H1 (cell line): ENCODE measurements at regions not wholly inside any gene's neighbourhood (a gene's known extent, or its start where the extent isn't known, plus 50 kb on each side); places are given as distances from the start of the nearest gene placed in this dataset.

Experiments used
- CTCF ChIA-PET: fragments of 300-600 bp; sonication (Branson Sonifier 250); formaldehyde crosslinking; loops from one replicate; lab custom pipeline; 2021; ENCODE audit not compliant: partially characterized antibody; lab: Charles Lee
- POLR2A ChIA-PET: fragments of 300-600 bp; sonication (Branson Sonifier 250); formaldehyde crosslinking; loops from one replicate; lab custom pipeline; 2021; ENCODE audit warnings: inconsistent platforms; ENCODE audit not compliant: partially characterized antibody; lab: Charles Lee
- DNase-seq, 2 experiments: peaks; one replicate each; pipeline versions ENCODE4 v3.0.0 to v3.0.0-alpha.2; 2010 to 2022; ENCODE audit warnings: low spot score in 2 of 2, low read depth in 1 of 2, mixed read lengths in 1 of 2
- FAIRE-seq: peaks from 2 replicates; lab custom pipeline; 2011; peaks lifted over from hg19 to GRCh38; lab: Jason Lieb, UNC
- H2AFZ ChIP-seq: 2 replicates; pipeline ENCODE4 v1.8.1; 2012; ENCODE audit warnings: low read length, inconsistent platforms
- H2AK5ac ChIP-seq: 2 replicates; pipeline ENCODE4 v1.6.1; 2013; ENCODE audit warnings: low read depth, low read length
- H2BK120ac ChIP-seq: replicated peaks from 2 replicates; pipeline ENCODE3; 2013; ENCODE audit warnings: low read depth, low read length, inconsistent platforms
- H2BK12ac ChIP-seq: 2 replicates; pipeline ENCODE4 v1.6.1; 2013; ENCODE audit warnings: low read depth, low read length
- H2BK15ac ChIP-seq: 2 replicates; pipeline ENCODE4 v1.6.1; 2013; ENCODE audit warnings: low read length
- H2BK20ac ChIP-seq: 2 replicates; pipeline ENCODE4 v1.6.1; 2013; ENCODE audit warnings: low read length
- H2BK5ac ChIP-seq: 2 replicates; pipeline ENCODE4 v1.6.1; 2013; ENCODE audit warnings: low read depth, low read length
- H3K14ac ChIP-seq: 2 replicates; pipeline ENCODE4 v1.6.1; 2013; ENCODE audit warnings: inconsistent platforms; ENCODE audit not compliant: insufficient read length
- H3K18ac ChIP-seq: 2 replicates; pipeline ENCODE4 v1.6.1; 2013; ENCODE audit warnings: low read length; ENCODE audit errors: extremely low read depth
- H3K23ac ChIP-seq: 2 replicates; pipeline ENCODE4 v1.6.1; 2013; ENCODE audit warnings: inconsistent platforms; ENCODE audit not compliant: insufficient read length
- H3K23me2 ChIP-seq: 2 replicates; pipeline ENCODE4 v1.6.1; 2013; ENCODE audit warnings: low read depth, low read length
- H3K27ac ChIP-seq: 2 replicates; pipeline ENCODE4 v1.6.1; 2011; ENCODE audit warnings: low read depth, low read length, inconsistent platforms
- H3K27me3 ChIP-seq, 4 experiments: replicated peaks in 1 of 4; 1 replicate in 1 of 4; 2 replicates in 3 of 4; pipeline versions ENCODE4 v1.6.1 to v1.8.1; 2011 to 2013; ENCODE audit warnings: low read length in 3 of 4, mild to moderate bottlenecking in 3 of 4, inconsistent platforms in 2 of 4, mixed read lengths in 2 of 4, moderate library complexity in 1 of 4; ENCODE audit not compliant: control insufficient read depth in 3 of 4, insufficient read depth in 3 of 4; ENCODE audit errors: extremely low read depth in 1 of 4
- H3K36me3 ChIP-seq, 4 experiments: 2 replicates each; pipeline versions ENCODE4 v1.6.1 to v1.8.1; 2011 to 2013; ENCODE audit warnings: mild to moderate bottlenecking in 4 of 4, low read length in 3 of 4, moderate library complexity in 2 of 4, control low read depth in 1 of 4, inconsistent platforms in 1 of 4; ENCODE audit not compliant: insufficient read depth in 4 of 4, control insufficient read depth in 2 of 4
- H3K4ac ChIP-seq: replicated peaks from 2 replicates; pipeline ENCODE3; 2013; ENCODE audit warnings: low read length, low read depth, mixed read lengths, inconsistent platforms; ENCODE audit not compliant: insufficient read length
- H3K4me1 ChIP-seq, 4 experiments: replicated peaks in 1 of 4; 1 replicate in 1 of 4; 2 replicates in 3 of 4; pipeline versions ENCODE4 v1.6.1 to v1.8.1; 2011 to 2013; ENCODE audit warnings: low read length in 3 of 4, inconsistent platforms in 2 of 4, mixed read lengths in 1 of 4; ENCODE audit not compliant: insufficient read depth in 4 of 4, control insufficient read depth in 3 of 4
- H3K4me2 ChIP-seq, 2 experiments: 2 replicates each; pipeline versions ENCODE4 v1.6.1 to v1.8.1; 2011 to 2013; ENCODE audit warnings: low read depth in 2 of 2, low read length in 2 of 2, control low read depth in 1 of 2, inconsistent platforms in 1 of 2, mild to moderate bottlenecking in 1 of 2; ENCODE audit not compliant: insufficient read depth in 1 of 2
- H3K4me3 ChIP-seq, 4 experiments: fragments of 200-600, 300-600 bp in 1 of 4; sonication (generic), shearing (Covaris generic), sonication (Bioruptor Twin) in 1 of 4; 2 replicates each; pipeline versions ENCODE4 v1.5.1 to v1.8.1; 2011 to 2016; ENCODE audit warnings: low read length in 4 of 4, low read depth in 3 of 4, control low read depth in 2 of 4, inconsistent platforms in 2 of 4, mild to moderate bottlenecking in 2 of 4, mixed read lengths in 1 of 4, moderate library complexity in 1 of 4; ENCODE audit not compliant: insufficient read depth in 2 of 4; ENCODE audit errors: extremely low read depth in 1 of 4
- H3K56ac ChIP-seq: replicated peaks from 2 replicates; pipeline ENCODE3; 2013; ENCODE audit warnings: low read depth, mild to moderate bottlenecking, mixed read lengths, low read length, inconsistent platforms; ENCODE audit not compliant: insufficient read length
- H3K79me1 ChIP-seq: 2 replicates; pipeline ENCODE4 v1.6.1; 2013; ENCODE audit warnings: low read depth, low read length, control low read depth
- H3K79me2 ChIP-seq, 2 experiments: 2 replicates each; pipeline versions ENCODE4 v1.6.1 to v1.8.1; 2012 to 2013; ENCODE audit warnings: low read length in 2 of 2, mild to moderate bottlenecking in 2 of 2, inconsistent platforms in 1 of 2; ENCODE audit not compliant: insufficient read depth in 2 of 2, control insufficient read depth in 1 of 2
- H3K9ac ChIP-seq, 4 experiments: replicated peaks in 1 of 4; 1 replicate in 1 of 4; 2 replicates in 3 of 4; pipeline versions ENCODE4 v1.6.1 to v1.8.1; 2011 to 2013; ENCODE audit warnings: low read depth in 3 of 4, low read length in 3 of 4, control low read depth in 2 of 4, mild to moderate bottlenecking in 2 of 4, moderate library complexity in 2 of 4, inconsistent platforms in 1 of 4; ENCODE audit errors: extremely low read depth in 1 of 4
- H3K9me3 ChIP-seq, 2 experiments: 2 replicates each; pipeline versions ENCODE4 v1.6.1 to v1.8.1; 2012 to 2013; ENCODE audit warnings: mild to moderate bottlenecking in 2 of 2, moderate library complexity in 2 of 2, control low read depth in 1 of 2, inconsistent platforms in 1 of 2, low read depth in 1 of 2, low read length in 1 of 2, mixed read lengths in 1 of 2; ENCODE audit not compliant: insufficient read depth in 2 of 2
- H4K20me1 ChIP-seq, 2 experiments: replicated peaks in 1 of 2; 2 replicates each; pipeline versions ENCODE3 to v1.8.1; 2011 to 2013; ENCODE audit warnings: inconsistent platforms in 2 of 2, low read length in 2 of 2, mild to moderate bottlenecking in 1 of 2; ENCODE audit not compliant: insufficient read depth in 2 of 2, control insufficient read depth in 1 of 2
- H4K5ac ChIP-seq: 2 replicates; pipeline ENCODE4 v1.6.1; 2013; ENCODE audit warnings: low read length, low read depth, mixed read lengths, inconsistent platforms; ENCODE audit not compliant: insufficient read length
- H4K8ac ChIP-seq: 2 replicates; pipeline ENCODE4 v1.8.0; 2013; ENCODE audit warnings: mild to moderate bottlenecking, moderate library complexity, low read length, inconsistent platforms; ENCODE audit not compliant: insufficient read depth; ENCODE audit errors: extremely low read depth
- H4K91ac ChIP-seq: replicated peaks from 2 replicates; pipeline ENCODE3; 2013; ENCODE audit warnings: low read length, mixed read lengths, inconsistent platforms; ENCODE audit not compliant: insufficient read length
- ASH2L ChIP-seq: fragments of 200-600, 300-600 bp; sonication (generic); IDR thresholded peaks from one replicate; pipeline ENCODE4 v1.7.1; 2017; ENCODE audit warnings: low read length
- BACH1 ChIP-seq: IDR thresholded peaks from 2 replicates; pipeline ENCODE4 v1.6.1; 2012; ENCODE audit warnings: low read length, improper control_type of control experiment
- BCL11A ChIP-seq, 2 experiments: IDR thresholded peaks; one replicate each; pipeline ENCODE4 v1.6.1; 2011; ENCODE audit warnings: low read depth in 2 of 2, low read length in 2 of 2, mild to moderate bottlenecking in 2 of 2
- CEBPB ChIP-seq: IDR thresholded peaks from 2 replicates; pipeline ENCODE4 v1.6.1; 2012; ENCODE audit warnings: low read depth, low read length
- CREB1 ChIP-seq: IDR thresholded peaks from 2 replicates; pipeline ENCODE4 v1.6.1; 2012; ENCODE audit warnings: inconsistent platforms
- EP300 ChIP-seq, 2 experiments: IDR thresholded peaks; 1 replicate in 1 of 2; 2 replicates in 1 of 2; pipeline ENCODE4 v1.6.1; 2011 to 2012; ENCODE audit warnings: low read depth in 2 of 2, low read length in 2 of 2, mild to moderate bottlenecking in 2 of 2, borderline replicate concordance in 1 of 2, inconsistent platforms in 1 of 2, moderate library complexity in 1 of 2
- HDAC2 ChIP-seq, 2 experiments: fragments of 300-600 bp in 1 of 2; sonication (generic) in 1 of 2; IDR thresholded peaks; 2 replicates each; pipeline ENCODE4 v1.6.1; 2011 to 2012; ENCODE audit warnings: low read depth in 2 of 2, low read length in 2 of 2, mild to moderate bottlenecking in 2 of 2, moderate library complexity in 2 of 2, borderline replicate concordance in 1 of 2, inconsistent platforms in 1 of 2
- HDAC6 ChIP-seq: IDR thresholded peaks from one replicate; pipeline ENCODE4 v1.7.1; 2012; ENCODE audit warnings: low read depth, mild to moderate bottlenecking, inconsistent platforms, low read length, moderate library complexity
- NRF1 ChIP-seq: IDR thresholded peaks from 2 replicates; pipeline ENCODE4 v1.6.1; 2011; ENCODE audit warnings: mild to moderate bottlenecking, low read depth, low read length, improper control_type of control experiment
- SIRT6 ChIP-seq: IDR thresholded peaks from one replicate; pipeline ENCODE4 v1.7.1; 2012; ENCODE audit warnings: low read length, inconsistent platforms
- SP2 ChIP-seq: IDR thresholded peaks from 2 replicates; pipeline ENCODE4 v1.6.1; 2012; ENCODE audit warnings: mild to moderate bottlenecking, low read length, inconsistent platforms
- SP4 ChIP-seq: IDR thresholded peaks from 2 replicates; pipeline ENCODE4 v1.6.1; 2012; ENCODE audit warnings: low read length, inconsistent platforms
- TBP ChIP-seq: IDR thresholded peaks from 2 replicates; pipeline ENCODE4 v1.6.1; 2011; ENCODE audit warnings: low read depth, low read length, improper control_type of control experiment
- USF2 ChIP-seq: IDR thresholded peaks from 2 replicates; pipeline ENCODE4 v1.6.1; 2011; ENCODE audit warnings: low read length, improper control_type of control experiment
- YY1 ChIP-seq: IDR thresholded peaks from 2 replicates; pipeline ENCODE4 v1.6.1; 2011; ENCODE audit warnings: low read depth, mild to moderate bottlenecking, low read length
- WGBS, 2 experiments: shearing (Covaris generic) in 1 of 2; methylation state at CpG; one replicate each; pipeline versions ENCODE4 v1.1.6 to v1.1.7; 2013 to 2015; ENCODE audit warnings: low lambda C conversion rate in 2 of 2, mixed read lengths in 2 of 2, inconsistent platforms in 1 of 2, low coverage in 1 of 2, missing lambda C conversion rate in 1 of 2; ENCODE audit not compliant: insufficient replicate concordance in 2 of 2, insufficient coverage in 1 of 2, insufficient read length in 1 of 2; ENCODE audit errors: extremely low coverage in 1 of 2, missing lambda C conversion rate in 1 of 2; 5-methylcytosine and 5-hydroxymethylcytosine counted together

GRCh38 chr18:55102501-55102900 is 143.2 kb upstream of the CCDC68 start:
- H3K56ac ChIP-seq, result no peak overlapping the region
- ChIA-PET CTCF (no interaction called here), POLR2A (interaction anchor here (0.6 kb wide), 1 partner anchor 833 kb away, joined by 4 read pairs; the partner anchor contains the start of gene POLI)
- 0 out of 2 replicates have a peak overlapping the region, but pooled peaks have one; percentile 13 for H2AFZ ChIP-seq
- no peaks in the 10 kb centered on the region; a peak in 1 of 7 replicates for H3K4me1 ChIP-seq
- no peak overlapping the region for H2BK12ac ChIP-seq
- H4K91ac ChIP-seq, result no peak overlapping the region
- H3K18ac ChIP-seq, result no peak overlapping the region
- no peak overlapping the region for H3K14ac ChIP-seq
- FAIRE-seq (no peak), DNase-seq (no peak)
- no peak overlapping the region for H3K4me2 ChIP-seq
- H3K4ac ChIP-seq, result no peak overlapping the region
- no peak overlapping the region for H3K23ac ChIP-seq
- no peak overlapping the region for H2BK120ac ChIP-seq
- no peaks in the 10 kb centered on the region for H3K9me3 ChIP-seq
- no peaks in the 10 kb centered on the region; a peak in 1 of 7 replicates for H3K27me3 ChIP-seq
- H3K79me2 ChIP-seq, result no peaks in the 10 kb centered on the region
- H3K4me3 ChIP-seq, result no peak overlapping the region
- H3K27ac ChIP-seq, result no peak overlapping the region
- WGBS, 2 experiments, result 90% methylated on average over 3 of the region's 3 CpGs; no CpG with 5 or more reads in 1 of the 2 experiments
- no peaks in the 10 kb centered on the region; the same call in 1 of the 2 replicates for H3K23me2 ChIP-seq
- H4K20me1 ChIP-seq, result no peaks in the 10 kb centered on the region
- no peak overlapping the region for H2AK5ac ChIP-seq
- H3K9ac ChIP-seq, result no peak overlapping the region
- no peak overlapping the region for H4K5ac ChIP-seq
- no peak overlapping the region for H2BK15ac ChIP-seq
- no peak overlapping the region for H4K8ac ChIP-seq
- no peaks in the 10 kb centered on the region for H3K79me1 ChIP-seq
- no peak overlapping the region for H2BK20ac ChIP-seq
- no peak overlapping the region for H2BK5ac ChIP-seq
- H3K36me3 ChIP-seq, result no peaks in the 10 kb centered on the region
- no peak for TF ChIP-seq TBP
- no peak for TF ChIP-seq SP2
- TF ChIP-seq BACH1, result no peak
- TF ChIP-seq SP4, result no peak
- TF ChIP-seq EP300 (IDR thresholded peaks at IDR 0.05; ENCODE audit: borderline replicate concordance in 1 of 2, low read depth in 2 of 2, low read length in 2 of 2), result no peak
- TF ChIP-seq BCL11A (IDR thresholded peaks at IDR 0.05; ENCODE audit: low read depth in 2 of 2, low read length in 2 of 2), result no peak
- TF ChIP-seq HDAC2 (IDR thresholded peaks at IDR 0.05; ENCODE audit: borderline replicate concordance in 1 of 2, low read depth in 2 of 2, low read length in 2 of 2), result no peak
- TF ChIP-seq CREB1, result no peak
- TF ChIP-seq SIRT6, result no peak
- TF ChIP-seq USF2, result no peak
- no peak for TF ChIP-seq HDAC6
- TF ChIP-seq NRF1, result no peak
- TF ChIP-seq YY1, result no peak
- no peak for TF ChIP-seq ASH2L
- TF ChIP-seq CEBPB, result no peak
